ENCODE measurements at regions not wholly inside any gene's neighbourhood (a gene's known extent, or its start where the extent isn't known, plus 50 kb on each side); places are given as distances from the start of the nearest gene placed in this dataset.

- no peak overlapping the region for H3K9ac ChIP-seq (ENCODE audit: low read length)
- no peaks in the 10 kb centered on the region for H3K9me2 ChIP-seq (ENCODE audit: insufficient read depth)
- intact Hi-C loops (cut with micrococcal nuclease), result no loop called here
- H3K4me2 ChIP-seq (ENCODE audit: low read length), result no peak overlapping the region
- ChIA-PET POLR2A (no interaction called here), RAD21 (ENCODE audit: low non-redundant PET in 1 of 2, low total read pairs in 2 of 2, uncharacterized antibody in 2 of 2, unreplicated experiment in 2 of 2) (no interaction called here), CTCF (no interaction called here)
- H4K20me1 ChIP-seq (ENCODE audit: insufficient read depth), result no peaks in the 10 kb centered on the region
- peaks cover 19% of the 10 kb centered on the region for H3K27me3 ChIP-seq (ENCODE audit: insufficient read depth, low read length)
- H3K9me3 ChIP-seq (ENCODE audit: control insufficient read depth in 1 of 2, insufficient read depth in 1 of 2, low read depth in 1 of 2, low read length in 2 of 2), result no peaks in the 10 kb centered on the region
- H3K4me3 ChIP-seq (replicated peaks in 1 of 2; ENCODE audit: low read depth in 1 of 2, low read length in 2 of 2), result no peak overlapping the region
- H2AFZ ChIP-seq (ENCODE audit: low read depth, low read length, poor library complexity, severe bottlenecking), result no peak overlapping the region
- H3K4me1 ChIP-seq (ENCODE audit: control insufficient read depth in 1 of 2, insufficient read depth in 2 of 2, low read length in 2 of 2), result peaks cover 9% of the 10 kb centered on the region in 2 experiments
- no peaks in the 10 kb centered on the region for H3K36me3 ChIP-seq (ENCODE audit: control insufficient read depth in 1 of 2, insufficient read depth in 2 of 2, low read length in 2 of 2)
- TF ChIP-seq EGR1 (IDR thresholded peaks at IDR 0.05; ENCODE audit: low read depth) (no peak), ELF1 (IDR thresholded peaks at IDR 0.05; ENCODE audit: borderline replicate concordance, low read depth) (no peak), EZH2 (IDR thresholded peaks at IDR 0.05) (no peak), RAD21 (IDR thresholded peaks at IDR 0.05; ENCODE audit: low read depth) (no peak), JUND (IDR thresholded peaks at IDR 0.05) (no peak), SP1 (IDR thresholded peaks at IDR 0.05; ENCODE audit: low read depth) (no peak), SRF (IDR thresholded peaks at IDR 0.05; ENCODE audit: low read depth) (no peak), EZH2phosphoT487 (IDR thresholded peaks at IDR 0.05; ENCODE audit: borderline replicate concordance) (no peak), ZFX (IDR thresholded peaks at IDR 0.05) (no peak), CEBPB (IDR thresholded peaks at IDR 0.05; ENCODE audit: low read depth) (no peak), CBX3 (IDR thresholded peaks at IDR 0.05; ENCODE audit: low read depth) (no peak), ZBTB33 (IDR thresholded peaks at IDR 0.05; ENCODE audit: extremely low read depth, insufficient replicate concordance, low read length) (no peak), TCF7L2 (IDR thresholded peaks at IDR 0.05; ENCODE audit: borderline replicate concordance, extremely low read depth, insufficient read depth, insufficient read length) (no peak), POLR2AphosphoS5 (IDR thresholded peaks at IDR 0.05; ENCODE audit: low read depth, low read length) (no peak), SIN3A (IDR thresholded peaks at IDR 0.05; ENCODE audit: low read depth) (no peak)
- TF ChIP-seq, protein P1, sequence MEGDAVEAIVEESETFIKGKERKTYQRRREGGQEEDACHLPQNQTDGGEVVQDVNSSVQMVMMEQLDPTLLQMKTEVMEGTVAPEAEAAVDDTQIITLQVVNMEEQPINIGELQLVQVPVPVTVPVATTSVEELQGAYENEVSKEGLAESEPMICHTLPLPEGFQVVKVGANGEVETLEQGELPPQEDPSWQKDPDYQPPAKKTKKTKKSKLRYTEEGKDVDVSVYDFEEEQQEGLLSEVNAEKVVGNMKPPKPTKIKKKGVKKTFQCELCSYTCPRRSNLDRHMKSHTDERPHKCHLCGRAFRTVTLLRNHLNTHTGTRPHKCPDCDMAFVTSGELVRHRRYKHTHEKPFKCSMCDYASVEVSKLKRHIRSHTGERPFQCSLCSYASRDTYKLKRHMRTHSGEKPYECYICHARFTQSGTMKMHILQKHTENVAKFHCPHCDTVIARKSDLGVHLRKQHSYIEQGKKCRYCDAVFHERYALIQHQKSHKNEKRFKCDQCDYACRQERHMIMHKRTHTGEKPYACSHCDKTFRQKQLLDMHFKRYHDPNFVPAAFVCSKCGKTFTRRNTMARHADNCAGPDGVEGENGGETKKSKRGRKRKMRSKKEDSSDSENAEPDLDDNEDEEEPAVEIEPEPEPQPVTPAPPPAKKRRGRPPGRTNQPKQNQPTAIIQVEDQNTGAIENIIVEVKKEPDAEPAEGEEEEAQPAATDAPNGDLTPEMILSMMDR (IDR thresholded peaks at IDR 0.05 in 2 of 3, conservative IDR thresholded peaks at IDR 0.05 in 1 of 3; ENCODE audit: borderline replicate concordance in 1 of 3, insufficient read depth in 1 of 3, low read depth in 2 of 3, low read length in 2 of 3), result no peak
- TF ChIP-seq, protein P2, sequence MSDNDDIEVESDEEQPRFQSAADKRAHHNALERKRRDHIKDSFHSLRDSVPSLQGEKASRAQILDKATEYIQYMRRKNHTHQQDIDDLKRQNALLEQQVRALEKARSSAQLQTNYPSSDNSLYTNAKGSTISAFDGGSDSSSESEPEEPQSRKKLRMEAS (IDR thresholded peaks at IDR 0.05), result no peak
- BruUV-seq (replicated peaks), result no TSS peak
- H3K27ac ChIP-seq (ENCODE audit: low read depth, low read length), result no peak overlapping the region
- no peaks in the 10 kb centered on the region for H3K79me2 ChIP-seq (ENCODE audit: insufficient read depth, low read length)
- no peak for ATAC-seq
- DNase-seq (ENCODE audit: low read depth, low spot score), result no peak
Observed at GRCh38 chr13:26919732-26920131, 159.1 kb upstream of the GPR12 start.
